ENCODE measurements at regions not wholly inside any gene's neighbourhood (a gene's known extent, or its start where the extent isn't known, plus 50 kb on each side); places are given as distances from the start of the nearest gene placed in this dataset.
A peak's percentile ranks its signal among the peaks of the same experiment; 100 is the strongest.
"Not testable (repeated sequence)": the region's sequence is repeated elsewhere in the genome, so short reads cannot be mapped to it uniquely, and the experiment has no call there.

DNA sequence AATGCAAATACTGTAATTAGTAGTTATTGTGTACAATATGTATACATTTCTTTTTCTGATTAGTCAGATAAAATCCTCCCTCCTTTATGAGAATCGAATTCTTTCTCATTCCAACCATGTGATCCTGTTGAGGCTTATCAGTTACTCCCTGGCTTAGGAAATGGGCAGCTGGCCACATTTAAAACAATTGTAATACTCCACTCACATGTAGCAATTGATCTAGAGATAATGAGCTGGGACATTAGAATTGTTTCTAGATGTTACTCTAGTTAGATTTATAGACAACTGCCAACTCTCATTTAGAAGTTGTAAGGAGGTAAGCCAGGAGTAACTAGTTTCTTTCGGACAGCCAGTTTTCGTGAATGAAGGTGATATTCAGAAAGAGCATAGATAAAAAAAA, 859.3 kb upstream of the AADAT start:
- DNase-seq = no peak

DNA sequence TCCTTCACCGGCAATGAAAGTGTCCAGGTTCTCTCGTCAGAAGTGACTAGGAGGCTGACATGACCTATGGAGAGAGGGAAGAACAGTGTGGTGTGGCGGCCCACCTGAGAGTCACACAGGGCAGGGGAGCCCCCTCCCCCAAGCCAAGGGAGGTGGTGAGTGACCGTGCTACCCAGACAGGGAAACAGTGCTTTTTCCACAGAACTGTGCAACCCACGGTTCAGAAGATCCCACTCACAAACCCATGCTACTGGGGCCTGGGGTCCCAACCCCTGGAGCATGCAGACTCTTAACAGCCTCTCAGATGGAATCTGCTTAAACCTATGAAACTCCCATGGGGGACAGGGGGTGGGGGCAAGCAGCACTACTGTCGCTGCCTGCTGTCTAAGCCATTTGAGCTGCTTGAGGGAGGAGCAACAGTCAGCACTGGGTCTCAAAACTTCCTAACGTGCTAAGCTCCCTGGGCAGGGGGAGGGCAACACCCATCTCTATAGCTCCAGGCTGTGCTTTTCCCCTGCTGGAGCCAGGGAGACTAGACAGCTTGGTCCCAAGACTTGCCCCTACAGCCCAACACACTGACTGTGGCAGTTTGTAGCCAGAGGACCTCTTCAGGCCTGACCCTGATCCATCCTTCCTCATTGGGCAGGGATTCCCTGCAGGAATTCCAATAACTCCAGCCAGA, 850.4 kb upstream of the AADAT start:
- DNase-seq = no peak

DNA sequence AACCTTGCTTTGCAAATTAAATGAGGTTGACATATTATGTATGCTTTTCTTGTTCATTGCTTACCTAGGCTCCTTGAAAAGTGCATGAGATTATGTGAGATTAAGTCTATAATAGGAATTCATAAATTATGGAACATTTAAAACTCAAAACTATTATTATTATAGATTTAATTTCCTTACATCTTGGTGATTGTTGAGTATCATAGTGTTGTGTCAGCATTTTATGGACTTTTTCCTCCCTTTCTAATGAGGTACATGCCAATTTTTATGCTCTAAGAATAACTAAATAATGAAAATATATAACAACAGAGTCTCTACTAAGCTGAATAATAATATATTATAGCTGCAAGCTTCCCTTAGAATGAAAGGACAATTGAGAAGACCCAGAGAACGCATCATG, 848.8 kb upstream of the AADAT start:
- DNase-seq = no peak

DNA sequence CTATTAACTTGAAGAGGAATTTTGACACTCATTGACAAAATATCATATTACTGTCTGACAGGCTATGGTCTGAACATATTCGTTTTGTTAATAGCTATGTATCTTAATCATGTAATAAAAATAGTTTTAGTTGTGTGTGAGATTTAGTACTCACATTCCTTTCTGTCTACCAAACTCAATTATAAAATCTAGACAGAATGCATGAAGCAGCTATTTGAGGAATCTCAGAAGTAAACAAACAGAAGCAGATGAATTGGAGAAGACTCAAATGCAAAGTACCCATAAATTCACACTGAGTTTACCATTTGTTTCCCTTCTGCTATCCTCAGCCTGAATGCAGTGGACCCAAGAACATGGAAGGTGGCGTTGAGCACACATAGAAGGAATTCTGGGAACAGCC, 841.6 kb upstream of the AADAT start:
- no peak for DNase-seq

DNA sequence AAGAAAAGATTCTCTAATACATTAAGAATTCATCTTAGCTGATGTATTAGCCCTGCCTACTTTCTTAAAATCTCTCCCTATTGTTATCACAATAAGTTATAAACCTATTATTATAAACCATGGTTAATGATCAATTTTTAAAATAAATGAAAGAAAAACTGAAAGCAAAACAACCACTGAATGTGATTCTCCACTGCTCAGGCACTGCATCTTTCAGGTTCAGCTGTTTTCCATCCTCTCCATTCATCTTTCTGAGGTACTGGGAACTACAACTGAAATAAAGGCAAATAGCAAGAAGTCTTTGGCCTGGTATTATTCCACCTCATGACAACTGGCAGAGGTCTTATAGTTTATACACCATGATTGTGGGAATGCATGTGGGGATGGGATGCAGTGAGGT, 798.9 kb upstream of the AADAT start:
- DNase-seq = no peak

DNA sequence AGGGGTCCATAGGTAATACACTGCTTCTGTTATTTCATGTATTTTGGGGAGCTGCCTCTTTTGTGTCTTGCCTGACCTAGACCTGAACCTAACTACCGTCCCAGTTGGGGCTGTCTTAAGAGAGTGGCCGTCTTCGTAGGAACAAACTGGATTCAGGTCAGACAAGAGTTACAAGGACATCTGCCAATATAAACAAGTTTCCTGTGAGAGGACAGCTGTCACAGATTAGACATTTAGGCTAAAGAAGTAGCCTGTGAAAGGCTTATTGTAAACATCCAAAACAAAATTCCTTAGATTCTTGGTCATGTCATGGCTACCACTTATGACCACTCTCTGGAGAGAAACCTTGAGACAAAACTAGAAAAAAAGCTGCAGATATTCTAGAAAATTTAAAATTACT, 797.6 kb upstream of the AADAT start:
- DNase-seq = no peak

DNA sequence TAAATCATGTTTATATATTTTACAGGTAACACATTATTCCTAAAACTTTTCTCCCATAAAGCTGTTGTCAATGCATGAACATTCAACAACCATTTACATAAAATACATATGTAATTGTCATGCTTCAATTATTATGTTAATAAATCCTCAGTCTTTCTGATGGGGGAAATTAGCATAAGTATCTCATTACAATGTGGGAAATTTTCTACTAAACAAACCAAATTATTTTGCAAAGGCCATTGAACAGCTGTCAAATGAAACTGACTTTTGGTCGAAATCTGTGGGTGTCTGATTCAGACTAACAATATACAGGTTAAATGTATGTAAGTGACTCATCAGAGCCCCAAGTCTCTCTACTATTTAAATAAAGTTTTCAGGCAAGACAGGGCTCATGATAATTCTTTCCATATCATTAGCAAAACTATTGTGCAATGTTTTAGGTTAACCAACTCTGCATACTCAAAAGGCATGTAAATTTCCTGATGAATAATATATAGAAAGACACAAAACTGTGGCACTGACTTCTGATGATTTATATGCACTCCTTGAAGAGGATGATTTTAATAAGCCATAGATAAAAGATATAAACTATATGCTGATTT, 795.3 kb upstream of the AADAT start:
- DNase-seq = no peak

DNA sequence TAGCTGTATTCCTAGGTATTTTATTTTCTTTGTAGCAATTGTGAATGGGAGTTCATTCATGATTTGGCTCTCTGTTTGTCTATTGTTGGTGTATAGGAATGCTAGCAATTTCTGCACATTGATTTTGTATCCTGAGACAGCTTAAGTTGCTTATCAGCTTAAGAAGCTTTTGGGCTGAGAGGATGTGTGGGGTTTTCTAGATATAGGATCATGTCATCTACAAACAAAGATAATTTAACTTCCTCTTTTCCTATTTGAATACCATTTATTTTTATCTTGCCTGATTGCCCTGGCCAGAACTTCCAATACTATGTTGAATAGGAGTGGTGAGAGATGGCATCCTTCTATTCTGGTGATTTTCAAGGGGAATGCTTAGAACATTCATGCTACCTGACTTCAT, 791.9 kb upstream of the AADAT start:
- DNase-seq = not testable (repeated sequence)

DNA sequence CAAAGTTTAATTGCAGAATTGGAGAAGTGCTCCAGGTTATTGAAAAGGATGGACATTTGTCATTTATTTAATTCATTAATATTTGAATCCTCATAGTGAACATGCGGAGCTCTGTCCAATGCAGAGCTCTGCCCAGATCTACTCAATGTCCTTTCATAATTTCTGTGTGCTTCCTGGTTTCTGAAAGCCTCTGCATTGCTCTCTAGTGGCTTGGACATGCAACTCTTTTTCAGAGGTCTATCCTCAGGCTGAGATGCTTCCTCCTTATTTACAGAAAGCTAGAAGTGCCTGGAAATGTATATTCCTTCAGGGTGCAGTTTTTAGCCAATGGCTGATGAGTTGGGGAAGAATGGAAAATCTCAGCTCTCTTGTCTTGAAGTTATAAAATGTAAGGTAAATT, 786.1 kb upstream of the AADAT start:
- DNase-seq = peak in 1 of 3 experiments; percentile 35

DNA sequence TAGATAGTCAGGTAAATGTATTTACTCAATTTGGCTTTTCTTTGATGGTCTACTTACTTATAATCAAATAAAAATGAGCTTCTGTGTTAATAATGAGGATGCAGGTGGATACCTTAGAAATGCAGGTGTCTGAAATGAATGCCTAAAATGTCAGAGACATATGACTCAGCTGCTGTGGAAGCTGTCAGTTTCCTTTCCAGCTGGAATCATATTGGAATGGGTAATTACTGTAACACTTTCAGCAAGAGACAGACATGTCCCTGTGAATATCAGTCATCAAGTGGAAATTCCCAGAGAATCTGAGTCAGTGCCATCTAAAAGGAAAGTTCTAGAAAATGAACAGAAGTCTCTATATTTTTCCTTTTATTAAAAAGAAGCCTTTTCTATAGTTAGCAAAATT, 783.0 kb upstream of the AADAT start:
- peak in 1 of 3 experiments; percentile 73 for DNase-seq

DNA sequence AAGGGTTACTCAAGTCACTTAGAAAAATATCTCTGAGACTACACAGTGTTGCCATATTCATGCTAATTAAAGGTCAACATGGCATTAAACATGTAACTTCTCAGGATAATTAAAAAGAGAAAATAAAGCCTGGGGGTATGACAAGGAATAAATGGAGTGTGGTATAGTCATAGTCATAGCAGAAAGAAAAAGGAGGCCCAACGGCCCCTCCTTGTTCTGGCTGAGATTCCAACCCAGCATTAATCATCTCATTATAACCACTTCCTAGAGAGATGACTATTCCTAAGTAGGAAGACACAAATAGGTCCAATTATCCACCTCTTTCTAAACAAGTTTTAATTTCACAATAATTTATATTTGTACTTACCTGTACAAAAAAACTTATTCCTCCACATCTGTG, 778.4 kb upstream of the AADAT start:
- DNase-seq = peak in 1 of 3 experiments; percentile 15

DNA sequence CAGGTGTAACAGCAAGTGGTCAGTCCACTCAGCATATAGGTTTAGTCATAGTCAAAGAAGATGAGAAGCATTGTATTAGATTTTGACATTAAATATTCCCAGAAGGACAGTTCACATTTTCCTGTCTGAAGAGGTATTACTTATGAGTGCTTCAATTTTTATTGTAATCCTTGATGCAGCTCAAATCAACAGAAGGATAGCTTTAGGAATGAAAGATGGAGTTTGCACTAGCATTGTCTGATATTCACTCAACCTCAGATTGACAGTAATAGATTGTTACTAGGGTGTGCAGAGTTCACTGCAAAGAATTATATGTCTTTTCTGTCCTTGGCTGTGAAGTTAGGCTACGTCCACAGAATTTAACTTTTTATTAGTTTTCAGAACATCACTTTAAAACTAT, 764.3 kb upstream of the AADAT start:
- DNase-seq = no peak

DNA sequence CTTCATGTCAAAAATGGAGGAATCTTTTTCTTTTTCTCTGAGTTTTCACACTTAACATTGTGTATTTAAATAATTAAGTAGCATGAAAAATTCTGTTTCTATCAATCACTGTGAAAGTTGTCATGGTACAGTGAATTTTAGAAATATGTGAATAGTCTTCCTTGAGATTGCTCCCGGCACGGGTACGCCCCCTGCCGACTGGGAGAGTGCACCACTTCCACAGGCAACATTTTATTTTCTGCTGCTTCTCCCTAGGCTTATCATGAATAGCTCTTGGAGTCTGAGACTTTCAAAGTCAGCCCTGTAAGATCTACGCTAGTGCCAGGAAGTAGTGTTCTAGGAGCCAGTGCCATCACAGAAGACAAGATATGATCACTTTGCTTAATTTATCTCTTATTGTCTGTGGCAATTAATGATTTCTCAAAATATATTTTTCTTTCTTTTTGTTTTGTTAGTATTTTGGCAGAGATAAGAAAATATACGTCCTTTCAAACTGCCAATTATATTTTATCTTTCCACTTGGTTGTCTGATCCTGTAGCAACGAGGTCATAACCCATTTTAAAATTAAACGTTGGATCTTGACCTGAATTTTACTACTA, 763.8 kb upstream of the AADAT start:
- peak in 1 of 3 experiments; percentile 11 for DNase-seq

DNA sequence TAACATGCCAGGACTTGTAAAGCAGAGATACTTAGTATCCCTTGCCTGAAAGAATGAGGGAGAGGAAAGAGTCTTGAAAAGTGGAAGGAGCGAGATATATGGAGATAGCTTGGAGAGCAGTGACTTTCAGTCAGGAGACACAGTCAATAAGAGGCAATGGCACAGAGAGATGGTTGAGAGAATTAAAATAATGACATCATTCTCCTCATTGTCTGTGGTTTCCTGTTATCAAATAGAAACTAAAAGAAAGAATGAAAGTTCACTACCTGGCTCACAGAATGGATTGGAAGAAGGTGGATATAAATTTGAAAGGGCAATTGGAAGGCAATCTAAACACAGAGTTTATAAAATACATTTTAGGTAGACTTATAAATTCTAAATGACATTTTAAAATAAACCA, 760.2 kb upstream of the AADAT start:
- no peak for DNase-seq

DNA sequence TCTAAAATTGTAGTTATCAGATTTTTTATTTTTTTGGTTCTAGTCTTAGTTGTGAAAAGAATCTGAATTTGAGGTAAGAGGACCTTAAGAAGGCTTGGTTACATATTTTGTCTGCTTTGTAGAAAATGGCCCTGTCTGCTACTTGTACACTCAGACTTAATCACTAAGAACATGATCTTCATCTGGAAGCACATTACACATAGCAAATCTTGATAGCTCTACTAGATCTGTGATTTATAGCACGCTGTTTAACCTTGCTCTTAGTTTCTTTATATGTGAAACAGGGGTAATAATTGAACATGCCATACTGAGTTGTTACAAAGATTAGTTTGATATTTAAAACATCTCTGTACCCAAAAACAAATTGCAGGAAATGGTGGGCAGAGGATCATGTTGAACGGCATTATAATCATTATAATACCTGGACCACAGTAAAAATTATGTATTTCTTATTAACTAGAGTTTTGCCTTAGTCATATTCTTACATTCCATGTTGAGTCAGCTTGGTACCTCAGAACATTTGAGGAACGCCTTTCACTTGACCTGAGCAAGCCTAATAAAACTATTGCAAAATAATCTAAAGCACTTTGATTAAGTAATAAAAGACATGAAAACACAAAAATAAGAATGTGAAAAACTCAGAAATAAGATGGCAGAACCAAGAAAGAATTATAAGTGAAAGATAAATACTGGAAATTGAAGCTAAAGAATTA, 738.0 kb upstream of the AADAT start:
- DNase-seq = no peak

DNA sequence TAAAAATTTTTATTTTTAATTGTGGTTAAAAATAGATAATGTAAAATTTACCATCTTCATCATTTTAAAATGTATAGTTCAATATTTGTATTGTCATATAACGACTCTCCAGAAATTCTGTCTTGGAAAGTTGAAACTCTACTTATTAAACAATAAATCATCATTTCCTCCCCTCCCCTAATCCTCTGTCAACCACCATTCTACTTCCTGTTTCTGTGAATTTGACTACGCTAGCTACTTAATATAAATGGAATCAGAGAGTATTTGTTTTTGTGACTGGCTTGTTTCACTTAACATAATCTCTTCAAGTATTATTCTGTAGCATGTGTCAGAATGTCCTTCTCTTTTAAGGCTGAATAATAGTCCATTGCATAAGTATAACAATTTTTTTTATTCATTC, 729.0 kb upstream of the AADAT start:
- no peak for DNase-seq

DNA sequence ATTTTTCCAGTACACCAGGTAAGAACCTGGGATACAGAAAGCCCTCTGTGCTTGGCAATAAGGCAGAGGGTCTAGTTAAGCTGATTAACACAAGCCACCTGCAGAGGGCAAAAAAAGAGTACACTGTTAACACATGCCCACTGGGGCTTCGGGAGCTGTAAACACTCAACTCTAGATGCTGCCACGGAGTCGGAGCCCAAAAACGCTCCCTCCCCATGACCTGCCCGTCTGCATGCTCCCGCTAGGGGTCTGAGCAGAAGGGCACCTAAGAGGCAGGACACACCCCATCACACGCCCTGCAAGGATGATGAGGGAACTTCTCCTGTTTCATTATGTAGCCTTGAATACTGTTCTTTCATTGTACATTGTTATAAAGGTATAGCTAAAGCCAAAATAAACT, 715.6 kb upstream of the AADAT start:
- DNase-seq = no peak

DNA sequence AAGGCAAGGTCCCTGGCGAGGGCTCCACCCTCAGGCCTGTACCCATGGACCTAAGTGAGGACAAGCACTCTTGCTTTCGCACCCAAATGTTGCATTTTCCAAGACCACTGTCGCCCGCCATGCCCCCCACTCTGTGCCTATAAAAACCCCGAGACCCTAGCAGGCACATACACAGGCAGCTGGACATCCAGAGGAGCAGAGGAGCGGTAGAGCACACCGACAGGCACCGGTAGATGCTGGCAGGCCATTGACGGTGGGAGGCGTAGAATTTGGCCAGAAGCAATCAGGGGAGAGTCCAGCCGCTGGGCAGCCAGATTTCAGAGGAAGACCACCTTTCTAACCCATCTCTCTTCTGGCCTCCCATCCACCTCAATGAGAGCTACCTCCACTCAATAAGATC, 715.2 kb upstream of the AADAT start:
- DNase-seq = no peak

DNA sequence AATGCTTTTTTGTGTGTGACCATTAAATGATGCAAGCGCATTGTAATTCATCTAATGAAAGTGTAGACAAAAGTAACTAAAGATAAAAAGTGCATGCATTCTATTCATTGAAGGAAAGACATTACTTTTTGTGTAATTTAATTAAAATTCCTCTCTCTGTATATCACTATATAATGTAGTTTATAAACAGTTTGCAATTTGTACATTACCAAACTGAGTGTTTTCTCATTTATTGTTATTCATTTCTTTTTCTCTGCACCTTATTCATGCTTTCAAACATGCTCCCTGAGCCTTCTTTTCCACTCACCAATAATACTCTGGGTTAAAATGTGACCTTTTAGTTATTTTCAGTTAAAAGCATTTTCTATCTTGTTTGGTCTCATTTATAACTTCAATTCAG, 713.7 kb upstream of the AADAT start:
- DNase-seq = no peak

DNA sequence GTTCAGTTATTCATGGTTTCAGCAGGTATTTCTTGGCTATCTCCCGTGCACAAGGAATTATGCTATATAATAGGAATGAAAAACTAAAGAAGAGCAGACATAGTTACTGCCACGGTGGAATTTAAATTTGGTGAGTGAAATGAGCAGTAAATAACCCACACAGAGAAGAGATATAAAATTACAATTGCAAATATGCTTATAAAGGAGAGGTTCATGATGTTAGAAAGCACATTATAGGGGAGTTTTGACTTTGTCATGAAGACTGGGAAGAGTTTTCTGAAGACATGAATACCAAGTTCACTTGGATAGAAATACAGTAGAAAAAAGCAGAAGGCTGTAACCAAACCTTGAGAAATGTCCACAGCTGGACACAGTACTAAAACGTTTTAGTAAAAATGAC, 712.0 kb upstream of the AADAT start:
- DNase-seq = no peak

DNA sequence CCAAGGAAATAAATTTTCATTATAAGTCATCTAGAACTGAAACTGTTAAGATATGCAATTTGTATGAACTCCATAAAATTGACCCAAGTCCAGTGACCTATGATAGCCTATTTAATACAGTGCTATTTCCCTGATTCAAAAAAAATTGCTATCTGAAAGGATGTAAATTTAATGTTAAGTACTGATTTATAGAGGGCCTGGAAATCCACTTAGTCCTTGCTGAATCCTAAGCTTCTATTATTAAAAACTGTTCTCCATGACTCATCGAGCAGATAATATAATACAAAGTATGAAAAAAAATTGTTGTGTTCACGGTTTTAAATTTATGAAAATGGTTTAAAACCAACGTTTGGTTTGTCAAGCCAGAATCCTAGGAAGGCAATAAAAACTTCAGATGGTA, 704.8 kb upstream of the AADAT start:
- DNase-seq = no peak

DNA sequence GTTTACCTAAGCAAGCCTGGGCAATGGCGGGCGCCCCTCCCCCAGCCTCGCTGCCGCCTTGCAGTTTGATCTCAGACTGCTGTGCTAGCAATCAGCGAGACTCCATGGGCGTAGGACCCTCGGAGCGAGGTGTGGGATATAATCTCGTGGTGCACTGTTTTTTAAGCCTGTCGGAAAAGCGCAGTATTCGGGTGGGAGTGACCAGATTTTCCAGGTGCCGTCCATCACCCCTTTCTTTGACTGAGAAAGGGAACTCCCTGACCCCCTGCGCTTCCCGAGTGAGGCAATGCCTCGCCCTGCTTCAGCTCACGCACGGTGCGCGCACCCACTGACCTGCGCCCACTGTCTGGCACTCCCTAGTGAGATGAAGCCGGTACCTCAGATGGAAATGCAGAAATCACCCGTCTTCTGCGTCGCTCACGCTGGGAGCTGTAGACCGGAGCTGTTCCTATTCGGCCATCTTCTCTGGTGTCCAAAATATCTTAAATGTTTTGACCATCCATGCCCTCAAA, 698.8 kb upstream of the AADAT start:
- DNase-seq = peak in 2 of 3 experiments; percentile 18 to 63

DNA sequence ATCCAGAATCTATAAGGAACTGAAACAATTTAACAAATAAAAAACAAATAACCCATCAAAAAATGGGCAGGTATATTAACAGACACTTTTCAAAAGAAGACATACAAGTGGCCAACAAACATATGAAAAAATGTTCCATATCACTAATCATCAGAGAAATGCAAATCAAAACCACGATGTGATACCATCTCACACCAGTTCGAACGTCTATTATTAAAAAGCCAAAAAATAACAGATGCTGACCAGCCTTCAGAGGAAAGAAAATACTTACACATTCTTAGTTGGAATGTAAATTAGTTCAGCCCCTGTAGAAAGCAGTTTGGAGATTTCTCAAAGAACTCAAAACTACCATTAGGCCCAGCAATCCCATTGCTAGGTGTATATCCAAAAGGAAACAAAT, 687.9 kb upstream of the AADAT start:
- no peak for DNase-seq

DNA sequence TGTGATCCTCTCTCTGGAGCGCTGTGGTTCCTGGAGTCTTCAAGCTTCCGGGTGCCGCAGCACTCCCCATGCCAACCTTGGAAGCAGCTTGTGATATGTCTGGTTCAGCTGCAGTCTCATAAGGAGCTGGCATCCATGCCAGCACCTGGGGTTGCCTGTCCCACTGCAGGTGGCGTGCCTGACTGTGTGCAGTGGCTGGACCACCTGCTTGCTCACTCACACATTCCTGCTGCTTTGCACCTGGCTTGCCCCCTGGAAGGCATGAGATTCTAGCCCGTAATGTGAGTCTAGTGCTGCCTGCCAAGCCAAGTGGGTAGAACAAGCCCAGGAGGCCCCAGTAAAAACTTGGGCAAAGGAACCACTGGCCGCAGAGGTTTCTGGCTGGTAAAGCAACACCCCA, 687.2 kb upstream of the AADAT start:
- peak in 2 of 3 experiments; percentile 51 to 71 for DNase-seq
